Hepatocyte (in vitro differentiated cells): ENCODE measurements at regions not wholly inside any gene's neighbourhood (a gene's known extent, or its start where the extent isn't known, plus 50 kb on each side); places are given as distances from the start of the nearest gene placed in this dataset.

ENCODE experiments used
- EZH2 ChIP-seq: fragments of 200-600 bp; sonication (generic); IDR thresholded peaks from 2 replicates; pipeline ENCODE4 v1.6.1; 2016; ENCODE audit warnings: antibody characterized with exemption, mild to moderate bottlenecking, borderline replicate concordance
- TF ChIP-seq, protein P1 (sequence below): fragments of 200-600 bp; sonication (generic); IDR thresholded peaks from 2 replicates; pipeline ENCODE4 v1.5.1; 2016; ENCODE audit warnings: antibody characterized with exemption, mild to moderate bottlenecking; ENCODE audit not compliant: poor library complexity

DNA sequence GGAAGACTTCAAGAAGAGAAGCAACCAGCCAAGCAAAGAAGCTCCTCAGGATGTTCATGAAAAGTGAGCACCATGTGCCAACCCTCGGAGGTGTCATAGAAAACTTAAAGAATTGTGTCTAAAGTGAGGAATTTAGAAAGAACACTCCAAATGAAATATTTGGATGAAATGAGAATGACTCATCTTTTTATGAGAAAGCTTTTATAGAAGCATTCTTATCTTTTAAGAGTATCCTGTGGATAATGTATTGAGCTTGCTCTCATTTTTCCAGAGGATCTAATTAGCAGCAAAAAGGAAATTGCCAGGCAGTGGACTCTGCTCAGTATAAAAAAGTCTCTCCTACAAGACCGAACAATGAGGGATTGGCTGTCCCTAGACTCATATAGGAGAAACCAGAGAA lies 454.9 kb downstream of the LRIG3 start:
- TF ChIP-seq, protein P1, sequence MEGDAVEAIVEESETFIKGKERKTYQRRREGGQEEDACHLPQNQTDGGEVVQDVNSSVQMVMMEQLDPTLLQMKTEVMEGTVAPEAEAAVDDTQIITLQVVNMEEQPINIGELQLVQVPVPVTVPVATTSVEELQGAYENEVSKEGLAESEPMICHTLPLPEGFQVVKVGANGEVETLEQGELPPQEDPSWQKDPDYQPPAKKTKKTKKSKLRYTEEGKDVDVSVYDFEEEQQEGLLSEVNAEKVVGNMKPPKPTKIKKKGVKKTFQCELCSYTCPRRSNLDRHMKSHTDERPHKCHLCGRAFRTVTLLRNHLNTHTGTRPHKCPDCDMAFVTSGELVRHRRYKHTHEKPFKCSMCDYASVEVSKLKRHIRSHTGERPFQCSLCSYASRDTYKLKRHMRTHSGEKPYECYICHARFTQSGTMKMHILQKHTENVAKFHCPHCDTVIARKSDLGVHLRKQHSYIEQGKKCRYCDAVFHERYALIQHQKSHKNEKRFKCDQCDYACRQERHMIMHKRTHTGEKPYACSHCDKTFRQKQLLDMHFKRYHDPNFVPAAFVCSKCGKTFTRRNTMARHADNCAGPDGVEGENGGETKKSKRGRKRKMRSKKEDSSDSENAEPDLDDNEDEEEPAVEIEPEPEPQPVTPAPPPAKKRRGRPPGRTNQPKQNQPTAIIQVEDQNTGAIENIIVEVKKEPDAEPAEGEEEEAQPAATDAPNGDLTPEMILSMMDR = no peak
- TF ChIP-seq EZH2 = no peak
